Astrocyte of the spinal cord (primary cell): ENCODE measurements at regions not wholly inside any gene's neighbourhood (a gene's known extent, or its start where the extent isn't known, plus 50 kb on each side); places are given as distances from the start of the nearest gene placed in this dataset.

Experiments
- DNase-seq: peaks from one replicate; pipeline ENCODE4 v3.0.0; 2011; ENCODE audit warnings: low read depth, low spot score
- H3K4me3 ChIP-seq: 2 replicates; pipeline ENCODE4 v1.5.1; 2011; ENCODE audit warnings: low read depth, mild to moderate bottlenecking, low read length, moderate library complexity
- in situ Hi-C: cut with HindIII; loops from 2 replicates; pipeline ENCODE4 v1.10.0; 2017; ENCODE audit warnings: low sequenced_read_pairs
- TF ChIP-seq, protein P1 (sequence below): IDR thresholded peaks from 2 replicates; pipeline ENCODE4 v1.5.1; 2012; ENCODE audit warnings: low read depth, mild to moderate bottlenecking, low read length, inconsistent platforms

DNA sequence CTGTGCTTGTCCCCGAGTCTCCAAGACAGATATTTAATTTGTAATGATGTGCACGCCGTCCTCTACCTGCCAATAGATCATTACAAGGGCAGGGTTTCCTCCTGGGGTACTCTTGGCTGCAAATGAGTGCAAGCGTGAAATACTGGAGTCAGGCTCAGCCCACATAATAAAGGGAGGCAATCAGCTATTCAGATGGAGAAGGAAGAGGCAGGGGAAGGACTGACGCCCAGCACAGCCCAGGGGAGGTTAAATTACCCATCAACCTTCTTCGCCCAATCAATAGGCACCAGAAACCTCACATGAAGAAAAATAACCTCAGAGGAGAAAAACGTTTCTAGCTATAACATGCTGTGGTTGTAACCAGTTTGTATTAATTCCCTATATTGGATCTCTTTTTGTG lies 544.9 kb upstream of the ADARB2 start:
- in situ Hi-C loops, result no loop called here
- H3K4me3 ChIP-seq, result no peak overlapping the region
- TF ChIP-seq, protein P1, sequence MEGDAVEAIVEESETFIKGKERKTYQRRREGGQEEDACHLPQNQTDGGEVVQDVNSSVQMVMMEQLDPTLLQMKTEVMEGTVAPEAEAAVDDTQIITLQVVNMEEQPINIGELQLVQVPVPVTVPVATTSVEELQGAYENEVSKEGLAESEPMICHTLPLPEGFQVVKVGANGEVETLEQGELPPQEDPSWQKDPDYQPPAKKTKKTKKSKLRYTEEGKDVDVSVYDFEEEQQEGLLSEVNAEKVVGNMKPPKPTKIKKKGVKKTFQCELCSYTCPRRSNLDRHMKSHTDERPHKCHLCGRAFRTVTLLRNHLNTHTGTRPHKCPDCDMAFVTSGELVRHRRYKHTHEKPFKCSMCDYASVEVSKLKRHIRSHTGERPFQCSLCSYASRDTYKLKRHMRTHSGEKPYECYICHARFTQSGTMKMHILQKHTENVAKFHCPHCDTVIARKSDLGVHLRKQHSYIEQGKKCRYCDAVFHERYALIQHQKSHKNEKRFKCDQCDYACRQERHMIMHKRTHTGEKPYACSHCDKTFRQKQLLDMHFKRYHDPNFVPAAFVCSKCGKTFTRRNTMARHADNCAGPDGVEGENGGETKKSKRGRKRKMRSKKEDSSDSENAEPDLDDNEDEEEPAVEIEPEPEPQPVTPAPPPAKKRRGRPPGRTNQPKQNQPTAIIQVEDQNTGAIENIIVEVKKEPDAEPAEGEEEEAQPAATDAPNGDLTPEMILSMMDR, result no peak
- no peak for DNase-seq

DNA sequence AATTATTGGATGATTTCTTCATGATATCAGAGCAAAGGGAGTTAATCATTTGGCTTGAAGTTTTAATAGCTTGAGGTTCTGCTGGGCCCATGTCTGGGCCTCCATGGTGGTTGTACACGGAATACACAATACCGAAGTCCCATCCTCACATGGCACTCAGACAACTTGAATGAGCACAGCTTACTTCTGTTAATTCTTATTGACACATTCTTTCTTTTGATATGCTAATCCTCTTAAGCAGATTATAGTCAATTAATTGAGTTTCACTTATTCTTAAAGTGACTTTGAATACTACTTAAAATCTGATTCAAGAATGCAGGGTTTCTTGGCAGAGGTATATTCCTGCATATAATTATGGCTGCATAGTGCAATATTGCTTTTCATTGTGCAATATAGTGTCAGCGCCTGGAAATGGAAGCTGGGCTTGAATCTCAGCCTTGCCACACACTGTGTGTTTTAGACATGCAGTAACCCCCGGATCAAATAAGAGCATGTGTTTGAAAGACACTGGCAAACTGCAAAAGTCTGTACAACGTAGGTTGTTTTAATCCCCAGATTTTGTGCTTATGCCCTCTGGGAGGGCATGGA lies 543.5 kb upstream of the ADARB2 start:
- in situ Hi-C loops, result no loop called here
- H3K4me3 ChIP-seq, result no peak overlapping the region
- no peak for DNase-seq
- TF ChIP-seq, protein P1, result no peak

GRCh38 chr10:2279711-2280110 lies 542.4 kb upstream of the ADARB2 start:
- in situ Hi-C loops, result no loop called here
- TF ChIP-seq, protein P1, result no peak
- no peak for DNase-seq
- no peak overlapping the region for H3K4me3 ChIP-seq

DNA sequence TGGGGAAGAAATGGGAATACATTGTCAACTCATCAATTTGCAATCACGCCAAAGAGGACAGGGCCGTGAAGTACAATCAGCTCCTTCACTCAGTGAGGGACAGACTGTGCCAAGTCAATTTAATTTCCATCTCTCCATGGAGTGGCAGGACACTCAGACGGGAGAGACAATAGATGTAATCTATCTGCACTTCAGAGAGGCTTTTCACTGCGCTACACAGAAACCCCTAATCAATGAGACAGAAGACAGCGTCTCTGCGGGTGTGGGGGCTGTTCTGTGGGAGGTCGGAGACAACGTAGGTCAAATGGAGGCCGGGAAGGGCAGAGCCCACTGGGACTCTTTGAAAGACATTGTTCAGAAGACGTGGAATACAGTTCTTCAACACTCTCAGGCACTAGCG lies 541.0 kb upstream of the ADARB2 start:
- H3K4me3 ChIP-seq, result no peak overlapping the region
- no peak for DNase-seq
- TF ChIP-seq, protein P1, result no peak
- in situ Hi-C loops, result no loop called here

- no peak for DNase-seq
- TF ChIP-seq, protein P1, result no peak
- H3K4me3 ChIP-seq, result no peak overlapping the region
- in situ Hi-C loops, result no loop called here
Observed at GRCh38 chr10:2263561-2263960, 526.2 kb upstream of the ADARB2 start.

- in situ Hi-C loops, result no loop called here
- DNase-seq, result no peak
- no peak overlapping the region for H3K4me3 ChIP-seq
- TF ChIP-seq, protein P1, result no peak
Observed at GRCh38 chr10:2262878-2263277, 525.6 kb upstream of the ADARB2 start.

GRCh38 chr10:2262333-2262732 lies 525.0 kb upstream of the ADARB2 start:
- in situ Hi-C loops, result no loop called here
- TF ChIP-seq, protein P1, result no peak
- H3K4me3 ChIP-seq, result no peak overlapping the region
- no peak for DNase-seq
